Astrocyte (in vitro differentiated cells and primary cell): ENCODE measurements at regions not wholly inside any gene's neighbourhood (a gene's known extent, or its start where the extent isn't known, plus 50 kb on each side); places are given as distances from the start of the nearest gene placed in this dataset.

ENCODE experiments used
- CTCF ChIP-seq: IDR thresholded peaks from 2 replicates; pipeline ENCODE4 v1.5.1; 2011; ENCODE audit warnings: low read depth, mild to moderate bottlenecking, inconsistent platforms, low read length, moderate library complexity; ENCODE audit not compliant: insufficient read depth
- EZH2 ChIP-seq: IDR thresholded peaks from 2 replicates; pipeline ENCODE4 v1.6.1; 2012; ENCODE audit warnings: mild to moderate bottlenecking, low read length, inconsistent platforms; ENCODE audit not compliant: insufficient read depth

- TF ChIP-seq CTCF (no peak), EZH2 (no peak)
Observed at GRCh38 chr6:23409531-23409930, 716.5 kb upstream of the NRSN1 start.
